ENCODE measurements at regions not wholly inside any gene's neighbourhood (a gene's known extent, or its start where the extent isn't known, plus 50 kb on each side); places are given as distances from the start of the nearest gene placed in this dataset.

GRCh38 chr18:68445668-68446426 is 269.1 kb downstream of the TMX3 start:
- intact Hi-C loops (cut with micrococcal nuclease), result no loop called here
- POLR2A ChIA-PET, result no interaction called here
- no peak for TF ChIP-seq CTCF (IDR thresholded peaks at IDR 0.05)
- no peak overlapping the region for H3K27ac Mint-ChIP-seq
- no peak for ATAC-seq
- no peaks in the 10 kb centered on the region for H3K9me3 Mint-ChIP-seq
- H3K4me1 Mint-ChIP-seq (ENCODE audit: low read depth), result no peaks in the 10 kb centered on the region
- no peaks in the 10 kb centered on the region for H3K36me3 Mint-ChIP-seq (ENCODE audit: low read depth)
- H3K27me3 Mint-ChIP-seq, result peaks cover 3% of the 10 kb centered on the region
- no peak for DNase-seq
- CTCF ChIA-PET, result no interaction called here
- H3K4me3 Mint-ChIP-seq, result no peak overlapping the region

- no peak for ATAC-seq
- no peaks in the 10 kb centered on the region for H3K36me3 Mint-ChIP-seq (ENCODE audit: low read depth)
- POLR2A ChIA-PET, result no interaction called here
- peaks cover 2% of the 10 kb centered on the region for H3K27me3 Mint-ChIP-seq
- intact Hi-C loops (cut with micrococcal nuclease), result no loop called here
- H3K9me3 Mint-ChIP-seq, result no peaks in the 10 kb centered on the region
- H3K4me1 Mint-ChIP-seq (ENCODE audit: low read depth), result no peaks in the 10 kb centered on the region
- no peak overlapping the region for H3K4me3 Mint-ChIP-seq
- no peak for TF ChIP-seq CTCF (IDR thresholded peaks at IDR 0.05)
- no peak overlapping the region for H3K27ac Mint-ChIP-seq
- no peak for DNase-seq
- CTCF ChIA-PET, result no interaction called here
Observed at GRCh38 chr18:68445136-68445535, 269.8 kb downstream of the TMX3 start.

GRCh38 chr18:68441241-68441640 is 273.7 kb downstream of the TMX3 start:
- Mint-ChIP-seq H3K27me3 (no peaks in the 10 kb centered on the region), H3K9me3 (peaks cover 8% of the 10 kb centered on the region), H3K36me3 (ENCODE audit: low read depth) (no peaks in the 10 kb centered on the region), H3K27ac (no peak overlapping the region), H3K4me1 (ENCODE audit: low read depth) (peaks cover 6% of the 10 kb centered on the region), H3K4me3 (no peak overlapping the region)
- CTCF ChIA-PET, result no interaction called here
- ATAC-seq, result no peak
- intact Hi-C loops (cut with micrococcal nuclease), result no loop called here
- TF ChIP-seq CTCF (IDR thresholded peaks at IDR 0.05), result no peak
- POLR2A ChIA-PET, result no interaction called here
- no peak for DNase-seq

GRCh38 chr18:68440433-68440832 is 274.5 kb downstream of the TMX3 start:
- intact Hi-C loops (cut with micrococcal nuclease), result no loop called here
- Mint-ChIP-seq H3K27ac (no peak overlapping the region), H3K36me3 (ENCODE audit: low read depth) (no peaks in the 10 kb centered on the region), H3K4me3 (no peak overlapping the region), H3K9me3 (peaks cover 10% of the 10 kb centered on the region), H3K4me1 (ENCODE audit: low read depth) (peaks cover 7% of the 10 kb centered on the region), H3K27me3 (no peaks in the 10 kb centered on the region)
- ATAC-seq (no peak), DNase-seq (no peak)
- ChIA-PET POLR2A (no interaction called here), CTCF (no interaction called here)
- no peak for TF ChIP-seq CTCF (IDR thresholded peaks at IDR 0.05)

- Mint-ChIP-seq H3K4me1 (ENCODE audit: low read depth) (peaks cover 7% of the 10 kb centered on the region), H3K36me3 (ENCODE audit: low read depth) (no peaks in the 10 kb centered on the region), H3K9me3 (peaks cover 10% of the 10 kb centered on the region), H3K27me3 (no peaks in the 10 kb centered on the region), H3K27ac (no peak overlapping the region), H3K4me3 (no peak overlapping the region)
- ChIA-PET POLR2A (no interaction called here), CTCF (no interaction called here)
- TF ChIP-seq CTCF (IDR thresholded peaks at IDR 0.05), result no peak
- DNase-seq (no peak), ATAC-seq (no peak)
- intact Hi-C loops (cut with micrococcal nuclease), result no loop called here
Observed at GRCh38 chr18:68439642-68440041, 275.3 kb downstream of the TMX3 start.

Measured in activated CD8-positive, alpha-beta T cell treated with anti-CD3 and anti-CD28 coated beads for 36 hours (primary cell).